SK-N-SH (cell line): ENCODE measurements at regions not wholly inside any gene's neighbourhood (a gene's known extent, or its start where the extent isn't known, plus 50 kb on each side); places are given as distances from the start of the nearest gene placed in this dataset.
A peak's percentile ranks its signal among the peaks of the same experiment; 100 is the strongest.

Experiments used
- CTCF ChIA-PET: fragments of 300-600, 350-600 bp; formaldehyde crosslinking; extraction: SDS; loops from one replicate; lab custom pipeline; 2021; lab: Yijun Ruan, JAX
- POLR2A ChIA-PET: fragments of 350-600 bp; sonication (Branson Sonifier 250); formaldehyde crosslinking; extraction: SDS; loops from one replicate; lab custom pipeline; 2020; ENCODE audit warnings: antibody characterized with exemption, inconsistent platforms; lab: Yijun Ruan, JAX
- DNase-seq: peaks from one replicate; pipeline ENCODE4 v3.0.0; 2012
- H2AFZ ChIP-seq: fragments of 200-600 bp; sonication (generic); 2 replicates; pipeline ENCODE4 v1.8.1; 2016; ENCODE audit warnings: antibody characterized with exemption, mild to moderate bottlenecking, low read depth
- H3F3A ChIP-seq: fragments of 200-600 bp; sonication (generic); replicated peaks from 2 replicates; pipeline ENCODE3; 2016; ENCODE audit warnings: antibody characterized with exemption, mild to moderate bottlenecking; ENCODE audit not compliant: insufficient read depth
- H3K27ac ChIP-seq, 2 experiments: fragments of 200-500 bp in 1 of 2; fragments of 200-600 bp in 1 of 2; sonication (Bioruptor generic) in 1 of 2; sonication (generic), shearing (Covaris generic) in 1 of 2; 2 replicates each; pipeline versions ENCODE4 v1.5.1 to v1.6.1; 2014 to 2016; ENCODE audit warnings: low read depth in 2 of 2, inconsistent platforms in 1 of 2, low read length in 1 of 2, mild to moderate bottlenecking in 1 of 2, mixed read lengths in 1 of 2
- H3K27me3 ChIP-seq: fragments of 200-600 bp; sonication (generic), shearing (Covaris generic); 2 replicates; pipeline ENCODE4 v1.6.1; 2016; ENCODE audit warnings: mixed run types; ENCODE audit not compliant: insufficient read depth
- H3K36me3 ChIP-seq, 2 experiments: fragments of 200-500 bp in 1 of 2; fragments of 200-600 bp in 1 of 2; sonication (Bioruptor generic) in 1 of 2; sonication (generic) in 1 of 2; replicated peaks in 1 of 2; 2 replicates each; pipeline versions ENCODE3 to v1.5.1; 2014 to 2016; ENCODE audit warnings: low read length in 1 of 2, mild to moderate bottlenecking in 1 of 2; ENCODE audit not compliant: insufficient read depth in 2 of 2, control insufficient read depth in 1 of 2
- H3K4me1 ChIP-seq, 2 experiments: fragments of 200-500 bp in 1 of 2; fragments of 200-600 bp in 1 of 2; sonication (Bioruptor generic) in 1 of 2; sonication (generic), shearing (Covaris generic) in 1 of 2; 2 replicates each; pipeline versions ENCODE4 v1.5.1 to v1.6.1; 2014 to 2016; ENCODE audit warnings: low read depth in 1 of 2, low read length in 1 of 2, mixed run types in 1 of 2; ENCODE audit not compliant: insufficient read depth in 2 of 2, control insufficient read depth in 1 of 2
- H3K4me2 ChIP-seq: fragments of 200-600 bp; sonication (generic), shearing (Covaris generic); 2 replicates; pipeline ENCODE4 v1.6.1; 2017; ENCODE audit warnings: mixed run types
- H3K4me3 ChIP-seq, 2 experiments: fragments of 200-500 bp in 1 of 2; fragments of 200-600 bp in 1 of 2; sonication (Bioruptor generic) in 1 of 2; sonication (generic), shearing (Covaris generic) in 1 of 2; 2 replicates each; pipeline versions ENCODE4 v1.5.1 to v1.8.1; 2014 to 2016; ENCODE audit warnings: low read depth in 2 of 2, inconsistent platforms in 1 of 2, low read length in 1 of 2, mild to moderate bottlenecking in 1 of 2, mixed read lengths in 1 of 2, moderate library complexity in 1 of 2
- H3K79me2 ChIP-seq: fragments of 200-600 bp; sonication (generic); 2 replicates; pipeline ENCODE4 v1.8.1; 2017; ENCODE audit warnings: mild to moderate bottlenecking; ENCODE audit not compliant: insufficient read depth
- H3K9ac ChIP-seq: fragments of 200-600 bp; sonication (generic); 2 replicates; pipeline ENCODE4 v1.6.1; 2017; ENCODE audit warnings: mixed run types
- H3K9me2 ChIP-seq: fragments of 200-600 bp; sonication (generic); 2 replicates; pipeline ENCODE4 v1.6.1; 2017; ENCODE audit warnings: mixed run types
- H3K9me3 ChIP-seq: fragments of 200-600 bp; sonication (generic); 2 replicates; pipeline ENCODE4 v1.6.1; 2017; ENCODE audit warnings: mixed run types, mild to moderate bottlenecking, moderate library complexity
- H4K20me1 ChIP-seq: fragments of 200-600 bp; sonication (generic); 2 replicates; pipeline ENCODE4 v1.6.1; 2017; ENCODE audit warnings: mild to moderate bottlenecking, mixed run types; ENCODE audit not compliant: insufficient read depth
- ELF1 ChIP-seq: IDR thresholded peaks from 2 replicates; pipeline ENCODE4 v1.4.0; 2012
- EZH2phosphoT487 ChIP-seq: fragments of 200-600 bp; sonication (generic); IDR thresholded peaks from 2 replicates; pipeline ENCODE4 v1.6.1; 2017; ENCODE audit warnings: low read depth, mixed run types, mild to moderate bottlenecking, antibody characterized with exemption, moderate library complexity, borderline replicate concordance
- FOXJ3 ChIP-seq: sonication (generic); formaldehyde crosslinking; IDR thresholded peaks from 2 replicates; pipeline ENCODE4 v1.5.1; 2020; ENCODE audit warnings: mild to moderate bottlenecking, missing genetic modification reagents
- GABPA ChIP-seq: IDR thresholded peaks from 2 replicates; pipeline ENCODE4 v1.4.0; 2012; ENCODE audit warnings: low read depth, mild to moderate bottlenecking
- MXI1 ChIP-seq: IDR thresholded peaks from 2 replicates; pipeline ENCODE4 v1.6.1; 2012; ENCODE audit warnings: mild to moderate bottlenecking, low read depth, low read length, improper control_type of control experiment
- NRF1 ChIP-seq: IDR thresholded peaks from 2 replicates; pipeline ENCODE4 v1.6.1; 2012; ENCODE audit warnings: low read depth, mild to moderate bottlenecking, low read length
- POLR2AphosphoS5 ChIP-seq: IDR thresholded peaks from 2 replicates; pipeline ENCODE4 v1.6.1; 2012; ENCODE audit warnings: low read depth, low read length
- RAD21 ChIP-seq: IDR thresholded peaks from 2 replicates; pipeline ENCODE4 v1.6.1; 2012; ENCODE audit warnings: mild to moderate bottlenecking, low read length
- RCOR1 ChIP-seq: fragments of 150-350 bp; IDR thresholded peaks from 2 replicates; pipeline ENCODE4 v1.6.1; 2017; ENCODE audit warnings: antibody characterized with exemption, low read length
- RFX5 ChIP-seq: IDR thresholded peaks from 2 replicates; pipeline ENCODE4 v1.6.1; 2012; ENCODE audit warnings: mild to moderate bottlenecking, improper control_type of control experiment, low read length
- RXRA ChIP-seq: IDR thresholded peaks from 2 replicates; pipeline ENCODE4 v1.4.0; 2012; ENCODE audit warnings: low read depth, mild to moderate bottlenecking, borderline replicate concordance
- SIN3A ChIP-seq: IDR thresholded peaks from 2 replicates; pipeline ENCODE4 v1.6.1; 2012; ENCODE audit warnings: low read depth, mild to moderate bottlenecking, low read length, moderate library complexity, borderline replicate concordance
- TCF12 ChIP-seq: IDR thresholded peaks from 2 replicates; pipeline ENCODE4 v1.4.0; 2012
- TEAD4 ChIP-seq: IDR thresholded peaks from 2 replicates; pipeline ENCODE4 v1.4.0; 2012; ENCODE audit warnings: mild to moderate bottlenecking, borderline replicate concordance; ENCODE audit not compliant: insufficient read depth
- YY1 ChIP-seq: IDR thresholded peaks from 2 replicates; pipeline ENCODE4 v1.4.0; 2012; ENCODE audit warnings: low read depth, mild to moderate bottlenecking
- TF ChIP-seq, protein P1 (sequence below): fragments of 200-600 bp; sonication (generic); IDR thresholded peaks from 2 replicates; pipeline ENCODE4 v1.6.1; 2017; ENCODE audit warnings: antibody characterized with exemption, mild to moderate bottlenecking, moderate library complexity
- TF ChIP-seq, protein P2 (sequence below): IDR thresholded peaks from 2 replicates; pipeline ENCODE4; 2012
- TF ChIP-seq, protein P3 (sequence below): IDR thresholded peaks from 2 replicates; pipeline ENCODE4 v1.4.0; 2012; ENCODE audit warnings: low read depth
- TF ChIP-seq, protein P4 (sequence below): fragments of 150-350 bp; IDR thresholded peaks from 2 replicates; pipeline ENCODE4 v1.6.1; 2017; ENCODE audit warnings: antibody characterized with exemption, low read length, low read depth, borderline replicate concordance
- TF ChIP-seq, protein P5 (sequence below): fragments of 150-350 bp; IDR thresholded peaks from 2 replicates; pipeline ENCODE4 v1.6.1; 2016; ENCODE audit warnings: mild to moderate bottlenecking, low read depth, low read length

DNA sequence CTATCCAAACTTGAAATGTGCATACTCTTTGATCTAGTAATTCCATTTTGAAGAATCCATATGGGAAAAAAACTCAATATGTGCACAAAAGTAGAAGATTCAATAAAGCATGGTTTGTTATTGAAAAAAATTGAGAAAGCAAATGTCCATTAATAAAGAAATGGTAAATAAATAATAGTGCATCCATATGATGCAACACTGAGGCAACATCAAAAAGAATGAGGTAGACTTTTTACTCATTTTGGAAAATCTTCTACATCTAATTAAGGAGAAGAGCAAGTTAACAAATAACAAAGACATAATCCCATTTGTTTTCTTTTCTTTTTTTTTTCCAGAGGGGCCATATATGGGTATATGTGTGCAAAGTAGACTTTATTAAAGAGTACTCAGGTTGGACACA, 52.5 kb upstream of the FST start:
- Histone ChIP-seq H3K4me1 (peaks cover 6 to 51% of the 10 kb centered on the region in 2 experiments), H4K20me1 (no peaks in the 10 kb centered on the region), H3K4me3 (no peak overlapping the region), H3K9me2 (no peaks in the 10 kb centered on the region), H3K27me3 (no peaks in the 10 kb centered on the region)
- TF ChIP-seq TCF12: no peak
- no peak for TF ChIP-seq RAD21
- TF ChIP-seq TEAD4: no peak
- TF ChIP-seq, protein P1, sequence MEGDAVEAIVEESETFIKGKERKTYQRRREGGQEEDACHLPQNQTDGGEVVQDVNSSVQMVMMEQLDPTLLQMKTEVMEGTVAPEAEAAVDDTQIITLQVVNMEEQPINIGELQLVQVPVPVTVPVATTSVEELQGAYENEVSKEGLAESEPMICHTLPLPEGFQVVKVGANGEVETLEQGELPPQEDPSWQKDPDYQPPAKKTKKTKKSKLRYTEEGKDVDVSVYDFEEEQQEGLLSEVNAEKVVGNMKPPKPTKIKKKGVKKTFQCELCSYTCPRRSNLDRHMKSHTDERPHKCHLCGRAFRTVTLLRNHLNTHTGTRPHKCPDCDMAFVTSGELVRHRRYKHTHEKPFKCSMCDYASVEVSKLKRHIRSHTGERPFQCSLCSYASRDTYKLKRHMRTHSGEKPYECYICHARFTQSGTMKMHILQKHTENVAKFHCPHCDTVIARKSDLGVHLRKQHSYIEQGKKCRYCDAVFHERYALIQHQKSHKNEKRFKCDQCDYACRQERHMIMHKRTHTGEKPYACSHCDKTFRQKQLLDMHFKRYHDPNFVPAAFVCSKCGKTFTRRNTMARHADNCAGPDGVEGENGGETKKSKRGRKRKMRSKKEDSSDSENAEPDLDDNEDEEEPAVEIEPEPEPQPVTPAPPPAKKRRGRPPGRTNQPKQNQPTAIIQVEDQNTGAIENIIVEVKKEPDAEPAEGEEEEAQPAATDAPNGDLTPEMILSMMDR: no peak
- no peak for TF ChIP-seq RFX5
- no peak for TF ChIP-seq RCOR1
- TF ChIP-seq EZH2phosphoT487: no peak
- TF ChIP-seq, protein P2, sequence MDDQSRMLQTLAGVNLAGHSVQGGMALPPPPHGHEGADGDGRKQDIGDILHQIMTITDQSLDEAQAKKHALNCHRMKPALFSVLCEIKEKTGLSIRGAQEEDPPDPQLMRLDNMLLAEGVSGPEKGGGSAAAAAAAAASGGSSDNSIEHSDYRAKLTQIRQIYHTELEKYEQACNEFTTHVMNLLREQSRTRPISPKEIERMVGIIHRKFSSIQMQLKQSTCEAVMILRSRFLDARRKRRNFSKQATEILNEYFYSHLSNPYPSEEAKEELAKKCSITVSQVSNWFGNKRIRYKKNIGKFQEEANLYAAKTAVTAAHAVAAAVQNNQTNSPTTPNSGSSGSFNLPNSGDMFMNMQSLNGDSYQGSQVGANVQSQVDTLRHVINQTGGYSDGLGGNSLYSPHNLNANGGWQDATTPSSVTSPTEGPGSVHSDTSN: no peak
- TF ChIP-seq, protein P3, sequence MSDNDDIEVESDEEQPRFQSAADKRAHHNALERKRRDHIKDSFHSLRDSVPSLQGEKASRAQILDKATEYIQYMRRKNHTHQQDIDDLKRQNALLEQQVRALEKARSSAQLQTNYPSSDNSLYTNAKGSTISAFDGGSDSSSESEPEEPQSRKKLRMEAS: no peak
- TF ChIP-seq RXRA: no peak
- no peak for TF ChIP-seq POLR2AphosphoS5
- TF ChIP-seq MXI1: no peak
- TF ChIP-seq, protein P4, sequence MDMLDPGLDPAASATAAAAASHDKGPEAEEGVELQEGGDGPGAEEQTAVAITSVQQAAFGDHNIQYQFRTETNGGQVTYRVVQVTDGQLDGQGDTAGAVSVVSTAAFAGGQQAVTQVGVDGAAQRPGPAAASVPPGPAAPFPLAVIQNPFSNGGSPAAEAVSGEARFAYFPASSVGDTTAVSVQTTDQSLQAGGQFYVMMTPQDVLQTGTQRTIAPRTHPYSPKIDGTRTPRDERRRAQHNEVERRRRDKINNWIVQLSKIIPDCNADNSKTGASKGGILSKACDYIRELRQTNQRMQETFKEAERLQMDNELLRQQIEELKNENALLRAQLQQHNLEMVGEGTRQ: no peak
- TF ChIP-seq GABPA: no peak
- TF ChIP-seq SIN3A: no peak
- TF ChIP-seq, protein P5, sequence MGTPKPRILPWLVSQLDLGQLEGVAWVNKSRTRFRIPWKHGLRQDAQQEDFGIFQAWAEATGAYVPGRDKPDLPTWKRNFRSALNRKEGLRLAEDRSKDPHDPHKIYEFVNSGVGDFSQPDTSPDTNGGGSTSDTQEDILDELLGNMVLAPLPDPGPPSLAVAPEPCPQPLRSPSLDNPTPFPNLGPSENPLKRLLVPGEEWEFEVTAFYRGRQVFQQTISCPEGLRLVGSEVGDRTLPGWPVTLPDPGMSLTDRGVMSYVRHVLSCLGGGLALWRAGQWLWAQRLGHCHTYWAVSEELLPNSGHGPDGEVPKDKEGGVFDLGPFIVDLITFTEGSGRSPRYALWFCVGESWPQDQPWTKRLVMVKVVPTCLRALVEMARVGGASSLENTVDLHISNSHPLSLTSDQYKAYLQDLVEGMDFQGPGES: no peak
- TF ChIP-seq FOXJ3 (CRISPR knock-in tag): no peak
- no peak for TF ChIP-seq NRF1
- no peak for TF ChIP-seq ELF1
- no peak for TF ChIP-seq YY1
- TF ChIP-seq, all 33 proteins: peak for 0
- no peak overlapping the region for H3K4me2 ChIP-seq
- peak overlapping the region in 1 of 2 experiments; percentile 97; a peak in 1 of 4 replicates for H3K27ac ChIP-seq
- H3K9ac ChIP-seq: no peak overlapping the region
- ChIA-PET POLR2A (no interaction called here), CTCF (no interaction called here)
- H2AFZ ChIP-seq: no peak overlapping the region
- no peak for DNase-seq
- peaks cover 52% of the 10 kb centered on the region for H3F3A ChIP-seq
- no peaks in the 10 kb centered on the region for H3K9me3 ChIP-seq
- H3K79me2 ChIP-seq: no peaks in the 10 kb centered on the region
- no peaks in the 10 kb centered on the region for H3K36me3 ChIP-seq
